HG03432 (cell line): ENCODE measurements at regions not wholly inside any gene's neighbourhood (a gene's known extent, or its start where the extent isn't known, plus 50 kb on each side); places are given as distances from the start of the nearest gene placed in this dataset.
"Not testable (repeated sequence)": the region's sequence is repeated elsewhere in the genome, so short reads cannot be mapped to it uniquely, and the experiment has no call there.

Experiments used
- ATAC-seq: cut with Tn5 transposase; IDR thresholded peaks from one replicate; pipeline ENCODE4 v1.9.1; 2021; ENCODE audit warnings: mild to moderate bottlenecking, moderate library complexity; ENCODE audit not compliant: unreplicated experiment

DNA sequence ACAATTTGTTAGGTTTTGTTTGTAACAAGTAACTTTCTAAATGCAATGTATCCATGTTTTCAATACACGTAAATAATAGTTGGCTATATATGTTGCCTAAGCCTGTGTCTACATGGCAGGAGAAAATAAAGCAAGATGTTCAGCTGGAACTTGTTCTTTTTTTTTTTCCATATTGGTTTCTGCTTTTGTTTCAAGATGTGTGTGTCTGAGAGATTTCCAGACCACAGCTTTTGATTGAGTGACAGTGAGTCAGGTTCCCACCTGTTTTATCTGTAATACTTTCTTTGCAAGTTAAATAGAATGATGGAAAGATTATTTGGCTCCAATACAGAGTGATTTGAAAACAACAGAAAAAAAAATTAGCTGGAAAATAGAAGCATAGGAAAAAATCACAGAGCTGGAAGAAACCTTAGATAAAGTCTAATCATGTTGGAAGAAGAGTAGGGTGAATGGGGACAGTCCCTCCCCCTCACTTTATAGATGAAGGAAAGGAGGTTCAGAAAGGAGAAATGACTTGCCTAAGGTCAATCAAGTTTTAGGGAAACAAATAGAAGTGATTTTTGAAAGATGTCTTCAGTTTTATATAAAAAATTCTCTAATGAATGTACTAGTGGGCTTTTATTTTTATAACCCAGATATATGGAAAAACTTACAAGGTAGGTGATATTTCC is 150.9 kb upstream of the STMND1 start:
- no peak for ATAC-seq

DNA sequence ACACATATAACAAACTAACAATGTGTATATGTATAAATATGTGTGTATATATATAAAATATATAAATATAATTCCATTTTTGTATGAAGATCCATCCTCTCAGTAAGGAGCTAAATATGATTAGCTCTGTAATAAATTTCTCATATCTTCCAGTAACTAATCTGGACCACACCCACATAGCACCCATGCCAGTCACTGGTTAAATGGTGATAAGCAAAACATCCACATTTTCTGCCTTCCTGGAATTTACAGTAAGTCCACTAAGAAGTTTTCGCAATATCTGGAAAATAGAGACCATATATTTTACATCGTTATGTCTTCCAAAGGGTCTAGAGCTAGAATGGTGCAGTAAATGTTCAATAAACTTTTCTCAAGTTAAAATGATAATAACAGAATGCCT is 151.5 kb upstream of the STMND1 start:
- ATAC-seq: no peak

DNA sequence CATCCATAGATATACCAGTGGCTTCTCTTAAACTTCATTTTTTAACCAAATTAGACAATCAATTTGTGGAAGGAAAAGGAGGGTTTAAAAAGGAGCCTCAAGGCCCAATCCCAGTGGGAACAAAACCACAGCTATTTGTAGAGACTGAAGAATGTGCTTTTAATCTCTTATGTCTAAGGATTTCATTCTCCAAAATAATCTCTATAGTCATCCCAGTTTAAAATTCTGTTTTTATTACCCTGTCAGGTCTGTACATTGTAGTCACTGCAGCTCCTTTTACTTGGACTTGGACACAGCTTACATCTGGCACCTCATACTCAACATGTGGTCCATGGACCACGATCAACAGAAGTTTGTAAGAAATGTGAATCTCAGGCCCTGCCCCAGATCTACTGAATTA is 152.1 kb upstream of the STMND1 start:
- no peak for ATAC-seq

DNA sequence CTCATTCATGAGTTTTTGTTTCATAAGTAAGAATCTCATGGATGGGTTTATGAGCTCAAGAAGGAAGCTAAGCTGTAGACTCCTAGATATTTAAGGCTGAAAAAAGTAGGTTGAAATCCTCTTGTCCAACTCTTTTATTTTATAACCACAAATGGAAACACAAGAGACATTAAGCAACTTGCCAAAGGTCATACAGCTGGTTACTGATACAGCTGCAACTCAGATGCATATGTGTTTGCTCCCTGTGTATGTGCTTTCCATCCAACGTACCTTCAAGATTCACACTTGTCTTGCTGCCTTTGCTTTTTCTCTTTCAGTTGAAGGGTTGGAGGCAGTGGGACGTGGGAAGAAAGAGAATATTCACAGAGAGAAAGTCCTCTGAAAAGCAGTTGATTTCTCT is 153.5 kb upstream of the STMND1 start:
- no peak for ATAC-seq

DNA sequence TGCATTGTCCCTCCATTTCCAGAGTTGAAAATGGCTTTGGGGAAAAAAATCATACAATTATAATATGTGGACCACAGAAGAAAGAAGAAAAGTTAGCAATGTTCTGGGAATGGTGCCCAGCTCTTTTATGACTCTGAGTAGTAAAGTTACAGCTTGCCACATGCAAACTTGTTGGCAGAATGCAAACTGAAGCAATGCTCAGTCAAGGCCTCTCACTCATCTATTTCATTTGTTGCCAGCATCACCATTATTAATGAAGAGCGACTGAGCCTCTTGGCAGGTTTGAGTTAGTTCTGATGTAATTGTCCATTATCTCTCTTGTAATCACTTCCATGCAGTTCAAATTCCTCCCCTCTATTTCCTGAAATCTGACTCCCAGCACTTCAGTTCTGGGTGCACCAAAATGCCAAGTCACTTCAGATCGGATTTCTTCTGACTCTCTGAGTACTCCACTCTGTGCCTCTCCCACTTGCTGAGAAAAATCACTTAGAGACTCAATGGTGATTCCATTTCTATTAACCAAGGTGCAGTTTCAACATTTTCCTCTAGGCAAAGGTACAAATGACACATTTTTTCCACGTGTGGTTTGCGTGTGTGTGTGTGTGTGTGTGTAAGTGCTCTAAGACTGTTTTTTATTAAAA is 154.4 kb upstream of the STMND1 start:
- no peak for ATAC-seq

DNA sequence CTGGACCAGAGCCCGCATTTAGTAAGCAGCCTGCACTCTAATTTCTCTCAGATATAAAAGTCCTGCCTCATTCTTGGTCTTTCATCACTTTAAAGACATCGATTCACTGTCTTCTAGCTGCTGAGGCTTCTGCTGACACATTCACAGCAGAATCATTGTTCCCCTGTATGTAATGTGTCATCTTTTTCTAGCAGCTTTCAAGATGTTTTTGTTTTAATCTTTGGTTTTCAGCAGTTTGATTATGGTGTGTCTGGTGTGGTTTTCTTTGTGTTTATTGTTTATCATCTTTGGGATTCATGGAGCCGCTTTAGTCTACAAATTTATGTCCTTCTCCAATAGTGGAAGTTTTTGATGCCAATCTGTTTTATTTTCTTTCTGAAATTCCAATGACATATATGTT is 157.3 kb upstream of the STMND1 start:
- ATAC-seq: no peak

DNA sequence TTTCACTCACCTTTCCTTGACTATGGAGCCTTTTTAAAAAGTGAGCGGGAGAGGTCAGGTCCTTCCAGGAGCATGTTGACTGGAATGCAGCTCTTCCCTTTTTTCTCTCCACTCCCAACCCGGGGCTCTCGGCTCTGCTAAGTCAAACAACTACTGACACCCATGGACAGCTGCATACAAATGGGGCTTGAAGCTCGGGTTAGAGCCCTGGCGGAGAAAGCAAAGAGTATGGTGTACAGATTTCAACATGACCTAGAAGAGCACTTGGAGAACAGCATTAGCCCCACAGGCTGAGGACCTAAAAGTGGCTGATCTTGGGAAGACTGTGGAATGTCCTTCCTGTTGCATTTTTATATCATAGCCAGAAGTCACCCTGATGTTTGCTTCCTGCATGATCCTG is 162.0 kb upstream of the STMND1 start:
- ATAC-seq: no peak

DNA sequence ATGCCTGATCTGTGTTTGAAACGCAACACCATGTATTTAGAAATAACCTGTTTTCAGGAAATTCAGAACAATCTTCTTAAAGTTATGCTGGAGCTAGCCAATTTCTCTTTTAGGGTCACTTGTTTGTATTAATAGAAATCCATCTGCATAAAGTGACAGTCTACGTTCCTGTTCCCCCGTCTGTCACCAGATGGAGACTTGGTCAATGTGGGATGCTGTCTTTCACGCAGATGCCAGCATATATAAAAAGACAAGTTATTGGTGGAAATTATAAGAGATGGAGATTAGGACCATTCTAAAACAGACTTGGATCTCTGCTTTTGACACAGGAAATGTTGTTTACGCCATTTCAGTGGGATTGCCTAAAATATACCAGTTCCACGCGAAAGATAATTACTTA is 162.5 kb upstream of the STMND1 start:
- ATAC-seq: no peak

DNA sequence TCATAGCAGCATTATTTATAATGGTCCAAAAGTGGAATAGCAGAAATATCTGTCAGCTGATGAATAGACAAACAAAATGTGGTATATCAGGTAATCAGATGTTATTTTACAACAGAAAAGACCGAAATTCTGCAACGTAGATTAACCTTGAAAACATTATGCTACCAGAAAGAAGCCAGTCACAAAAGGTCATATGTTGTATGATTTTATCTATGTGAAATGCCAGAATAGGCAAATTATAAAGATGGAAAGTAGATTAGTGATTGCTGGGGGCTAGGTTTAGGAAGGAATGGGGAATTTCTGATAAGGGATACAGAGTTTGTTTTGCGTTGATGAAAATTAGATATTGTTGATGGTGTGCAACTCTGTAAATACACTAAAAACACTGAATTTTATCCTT is 165.0 kb upstream of the STMND1 start:
- ATAC-seq: no peak

DNA sequence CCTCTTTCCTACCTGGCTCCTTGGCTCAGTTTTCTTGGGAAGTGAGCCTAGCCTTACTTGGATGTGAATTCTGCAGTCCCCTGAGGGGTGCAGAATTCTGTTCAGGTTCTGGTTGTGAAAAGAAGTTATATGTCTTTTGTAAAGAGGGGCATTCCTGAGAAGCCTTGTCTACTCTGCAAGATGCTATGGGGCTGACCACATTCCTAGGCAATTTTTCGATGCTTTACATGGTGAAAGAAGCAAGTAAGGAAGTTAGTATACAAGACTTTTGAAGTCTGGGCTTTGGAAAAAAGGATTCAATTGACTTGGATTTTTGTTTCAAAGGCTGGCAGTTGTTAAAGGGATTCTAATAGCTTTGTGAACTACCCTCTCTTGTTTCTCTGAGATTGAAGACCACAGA is 167.9 kb upstream of the STMND1 start:
- no peak for ATAC-seq

DNA sequence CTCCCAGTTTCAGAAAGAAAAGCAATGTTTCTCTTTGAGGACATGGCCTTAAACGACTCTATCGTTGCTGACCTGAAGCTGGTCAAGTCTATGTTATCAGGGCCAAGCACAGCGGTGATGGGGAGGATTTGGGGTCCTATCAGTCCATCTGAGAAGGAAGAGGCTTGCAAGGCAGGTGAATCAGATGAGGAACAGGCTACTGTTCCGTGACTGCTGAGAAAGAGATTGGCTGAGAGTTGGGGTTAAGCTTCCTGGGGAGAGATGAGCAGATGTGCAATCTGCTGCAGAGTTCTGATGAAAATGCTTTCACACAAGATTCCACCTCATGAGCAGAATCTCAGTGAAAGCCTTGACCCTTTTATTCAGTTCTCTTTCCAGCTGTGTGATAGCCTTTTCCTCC is 168.3 kb upstream of the STMND1 start:
- ATAC-seq: no peak

DNA sequence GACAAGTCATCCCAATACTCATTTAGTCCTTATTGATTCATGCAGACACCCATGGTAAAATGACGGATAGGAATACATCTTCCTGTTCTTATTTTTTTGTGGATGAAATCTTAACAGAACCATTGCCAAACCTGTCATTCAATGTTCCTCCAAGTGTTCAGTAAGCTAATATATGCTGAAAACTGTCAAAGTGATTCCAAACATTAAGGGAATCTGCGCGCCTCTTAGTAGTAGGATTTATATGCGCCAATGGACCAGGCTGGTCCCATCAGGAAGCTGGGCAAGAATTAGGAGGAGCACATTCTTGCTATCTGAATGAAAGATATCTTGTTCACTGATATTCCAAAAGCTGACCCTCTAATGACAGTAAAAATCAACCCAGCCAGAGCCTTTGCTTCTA is 168.9 kb upstream of the STMND1 start:
- no peak for ATAC-seq

DNA sequence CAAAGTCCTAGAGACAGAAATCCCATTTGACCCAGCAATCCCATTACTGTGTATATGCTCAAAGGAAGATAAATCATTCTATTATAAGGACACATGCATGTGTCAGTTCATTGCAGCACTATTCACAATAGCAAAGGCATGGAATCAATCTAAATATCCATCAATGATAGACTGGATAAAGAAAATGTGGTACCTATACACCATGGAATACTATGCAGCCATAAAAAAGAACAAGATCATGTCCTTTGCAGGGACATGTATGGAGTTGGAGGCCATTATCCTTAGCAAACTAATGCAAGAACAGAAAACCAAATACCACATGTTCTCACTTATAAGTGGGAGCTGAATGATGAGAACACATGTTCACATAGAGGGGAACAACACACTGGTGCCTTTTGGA is 169.8 kb upstream of the ATXN1 start:
- ATAC-seq: not testable (repeated sequence)

DNA sequence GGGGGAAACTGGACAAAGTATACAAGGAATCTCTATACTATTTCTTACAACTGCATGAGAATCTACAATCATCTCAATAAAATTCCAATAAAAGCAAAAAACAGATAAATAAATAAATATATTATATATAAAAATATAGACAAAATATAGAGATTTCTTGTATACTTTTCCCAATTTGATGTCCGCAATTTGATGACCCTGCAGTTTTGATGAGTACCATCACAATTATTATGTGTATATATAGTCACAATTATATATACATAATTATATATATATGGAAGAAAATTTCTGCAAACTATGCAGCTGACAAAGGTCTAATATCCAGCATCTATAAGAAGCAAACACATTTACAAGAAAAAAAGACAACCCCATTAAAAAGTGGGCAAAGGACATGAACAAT is 169.2 kb upstream of the ATXN1 start:
- no peak for ATAC-seq

DNA sequence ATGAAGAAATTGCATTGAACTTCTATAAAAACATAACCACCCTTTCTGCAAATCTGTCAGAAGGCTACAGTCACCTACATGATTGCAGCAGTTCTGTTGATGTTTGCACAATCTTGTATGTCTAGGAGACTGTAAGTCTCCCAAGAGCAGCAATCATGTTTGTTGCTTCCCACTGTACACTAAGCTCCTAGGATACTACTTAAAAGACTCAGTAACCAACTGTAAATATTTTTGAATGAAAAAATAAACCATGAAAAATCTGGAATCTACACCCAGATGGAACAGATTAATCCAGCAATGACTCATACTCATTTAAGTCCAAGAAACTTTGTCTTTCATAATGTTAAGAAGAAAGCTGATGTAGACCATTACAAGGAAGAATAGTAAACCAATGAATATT is 168.5 kb upstream of the ATXN1 start:
- no peak for ATAC-seq

DNA sequence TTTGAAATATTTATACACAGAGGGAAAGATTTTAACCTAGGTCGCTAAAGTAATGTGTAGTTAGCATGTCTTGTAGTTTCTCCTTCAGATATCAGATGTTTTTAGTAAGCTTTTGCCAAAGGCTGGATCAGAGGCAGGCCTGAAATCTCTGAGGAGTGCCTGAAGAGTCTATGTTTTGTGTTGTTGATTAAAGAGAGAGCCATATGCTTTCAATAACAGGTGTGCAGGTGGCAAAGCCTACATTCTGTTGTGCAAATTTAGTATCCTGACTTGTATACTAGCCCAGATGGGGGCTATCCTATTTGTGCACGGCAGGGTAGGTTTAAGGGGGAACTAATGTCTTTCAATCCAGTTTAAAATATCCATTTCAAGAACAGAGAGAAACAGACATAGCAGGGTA is 167.1 kb upstream of the ATXN1 start:
- no peak for ATAC-seq

DNA sequence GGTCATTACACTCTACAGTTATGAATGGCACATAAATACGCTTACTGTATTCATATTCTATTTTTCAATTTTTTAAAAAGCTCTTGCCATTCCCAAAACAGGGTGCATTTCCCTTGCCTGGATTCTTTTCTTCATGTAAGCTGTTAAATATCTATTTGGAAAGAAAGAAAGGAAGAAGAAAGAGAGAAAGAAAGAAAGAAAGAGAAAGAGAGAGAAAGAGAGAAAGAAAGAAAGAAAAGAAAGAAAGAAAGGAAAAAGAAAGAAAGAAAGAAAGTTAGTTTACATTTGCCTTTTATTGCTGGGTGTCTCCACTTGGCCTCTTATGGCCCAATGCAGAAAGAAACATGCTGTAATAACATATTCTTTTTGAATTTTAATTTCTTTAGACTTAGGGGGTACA is 165.9 kb upstream of the ATXN1 start:
- ATAC-seq: no peak

DNA sequence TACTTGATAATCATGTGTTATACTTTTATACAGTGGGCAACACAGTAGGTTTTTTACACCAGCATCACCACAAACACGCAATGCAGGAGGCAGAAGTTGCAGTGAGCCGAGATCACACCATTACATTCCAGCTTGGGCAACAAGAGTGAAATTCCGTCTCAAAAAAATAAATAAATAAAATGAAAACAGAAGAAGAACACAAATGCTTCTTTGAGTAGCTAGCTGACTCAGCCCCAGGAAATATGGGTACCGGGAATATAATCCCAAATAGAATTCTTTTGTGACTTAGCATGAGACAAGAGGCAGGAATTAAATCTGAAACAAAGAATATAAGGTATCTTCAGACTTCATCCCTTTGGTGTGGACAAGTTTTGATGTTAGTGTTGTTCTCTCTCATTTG is 164.2 kb upstream of the ATXN1 start:
- no peak for ATAC-seq

DNA sequence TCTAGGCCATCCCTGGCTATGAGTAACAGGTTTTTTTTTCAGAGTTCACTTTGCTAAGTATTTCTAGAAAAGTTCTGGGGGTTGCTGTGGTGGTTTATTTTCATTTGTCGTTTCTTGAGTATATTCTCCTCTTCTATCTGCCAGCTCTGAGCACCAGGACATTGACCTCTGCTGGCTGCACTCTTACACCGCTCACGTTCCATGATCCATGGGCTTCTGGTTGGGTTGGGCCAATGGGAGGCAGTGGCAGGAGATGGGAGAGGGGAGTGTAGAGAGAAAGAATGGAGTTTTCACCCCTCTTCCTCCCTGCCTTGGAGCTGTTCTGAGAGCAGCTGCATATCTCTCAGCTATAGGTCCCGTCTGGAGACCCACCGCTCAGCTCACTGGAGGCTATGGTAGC is 161.0 kb upstream of the ATXN1 start:
- no peak for ATAC-seq

DNA sequence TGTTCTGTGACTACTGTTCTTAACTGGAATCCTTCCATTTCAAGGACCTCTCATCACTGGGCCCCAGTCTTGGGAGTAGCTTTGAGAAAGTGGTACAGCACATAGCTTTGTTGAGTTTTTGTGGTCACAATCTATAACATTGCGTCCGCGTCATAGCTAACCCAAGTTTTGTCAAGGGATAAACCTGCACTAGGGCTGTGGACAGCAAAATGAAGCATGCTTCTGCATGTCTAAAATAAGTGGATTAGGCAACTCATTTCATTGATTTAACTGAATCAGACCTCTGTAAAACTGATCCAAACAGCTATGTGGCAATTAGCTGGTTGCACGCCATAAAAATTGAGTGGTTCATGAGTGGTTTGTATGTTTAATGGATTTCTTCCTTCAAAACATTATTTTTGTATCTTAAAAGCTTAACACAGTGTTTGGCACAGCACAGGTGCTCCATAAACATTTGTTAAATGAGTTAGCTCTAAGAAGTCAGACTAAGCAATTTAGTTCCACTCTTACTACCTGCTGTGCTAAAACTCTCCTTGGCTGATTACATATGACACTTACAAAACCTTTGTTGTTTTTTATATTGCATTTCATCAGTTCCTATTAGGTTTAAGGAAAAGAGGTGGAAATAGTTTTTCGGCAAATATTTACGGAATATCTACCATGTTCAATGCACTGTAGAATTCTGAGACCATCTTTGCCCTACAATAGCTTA is 160.3 kb upstream of the ATXN1 start:
- ATAC-seq: no peak

DNA sequence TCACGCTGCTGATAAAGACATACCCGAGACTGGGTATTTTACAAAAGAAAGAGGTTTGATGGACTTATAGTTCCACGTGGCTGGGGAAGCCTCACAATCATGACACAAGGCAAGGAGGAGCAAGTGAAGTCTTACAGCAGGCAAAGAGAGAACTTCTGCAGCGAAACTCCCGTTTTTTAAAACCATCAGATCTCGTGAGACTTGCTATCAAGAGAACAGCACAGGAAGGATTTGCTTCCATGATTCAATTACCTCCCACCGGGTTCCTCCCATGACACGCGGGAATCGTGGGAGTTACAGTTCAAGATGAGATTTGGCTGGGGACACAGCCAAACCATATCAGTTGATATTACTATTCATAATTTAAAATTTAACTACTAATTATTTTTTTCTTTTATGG is 157.3 kb upstream of the ATXN1 start:
- no peak for ATAC-seq

DNA sequence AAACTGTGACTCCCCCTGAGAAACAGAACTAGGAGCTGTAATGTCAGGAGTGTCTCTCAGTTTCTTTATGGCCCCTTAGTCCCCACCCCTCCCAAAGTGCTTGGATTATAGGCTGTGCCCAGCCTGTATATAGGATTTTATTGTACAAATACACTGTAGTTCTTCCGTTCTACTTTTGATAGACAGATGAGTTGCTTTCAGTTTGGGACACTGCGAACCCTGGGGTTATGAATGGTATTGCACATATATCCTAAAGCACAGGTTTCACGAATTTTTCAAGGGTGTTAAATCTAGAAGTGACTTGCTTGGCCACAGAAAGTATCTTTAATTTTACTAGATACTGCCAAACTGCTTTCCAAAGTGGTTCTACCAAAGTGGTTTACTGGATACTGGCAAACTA is 152.9 kb upstream of the ATXN1 start:
- no peak for ATAC-seq

DNA sequence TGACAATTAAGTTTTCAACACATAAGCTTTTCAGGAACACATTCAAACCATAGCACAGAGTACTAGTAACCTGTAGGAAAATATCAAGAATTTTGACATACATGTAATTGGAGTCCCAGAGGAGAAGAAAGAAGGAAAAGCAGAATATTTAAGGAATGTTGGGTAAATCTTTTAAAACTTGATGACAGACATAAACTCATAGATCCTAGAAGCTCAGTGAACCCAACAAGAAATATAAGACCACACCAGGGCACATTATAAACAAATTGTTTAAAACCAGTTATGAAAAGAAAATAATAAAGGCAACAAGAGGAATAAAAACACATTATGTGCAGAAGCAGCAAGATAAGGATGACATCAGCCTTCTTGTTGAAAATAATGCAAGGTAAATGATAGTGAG is 151.5 kb upstream of the ATXN1 start:
- no peak for ATAC-seq
